Ascending aorta (tissue), 2 donors: ENCODE measurements at regions not wholly inside any gene's neighbourhood (a gene's known extent, or its start where the extent isn't known, plus 50 kb on each side); places are given as distances from the start of the nearest gene placed in this dataset.
"Not testable (repeated sequence)": the region's sequence is repeated elsewhere in the genome, so short reads cannot be mapped to it uniquely, and the experiment has no call there.

Experiments used
- DNase-seq, 2 donors: peaks; one replicate each; pipeline ENCODE4 v3.0.0-alpha.2; 2019; ENCODE audit warnings: low spot score in 2 of 2
- H3K27ac ChIP-seq, 2 donors: fragments of 200-600 bp; sonication (generic); one replicate each; pipeline ENCODE4 v1.5.1; 2016 to 2017; ENCODE audit warnings: mild to moderate bottlenecking in 1 of 2
- H3K27me3 ChIP-seq: fragments of 200-600 bp; sonication (generic); one replicate; pipeline ENCODE4 v1.5.1; 2017
- H3K36me3 ChIP-seq, 2 donors: fragments of 200-600 bp; sonication (generic); one replicate each; pipeline ENCODE4 v1.5.1; 2016
- H3K4me1 ChIP-seq, 2 donors: fragments of 200-600 bp; sonication (generic); one replicate each; pipeline ENCODE4 v1.5.1; 2016 to 2017; ENCODE audit warnings: mild to moderate bottlenecking in 1 of 2
- H3K4me3 ChIP-seq, 2 donors: fragments of 200-600 bp; sonication (generic); one replicate each; pipeline ENCODE4 v1.5.1; 2016 to 2017; ENCODE audit warnings: mild to moderate bottlenecking in 1 of 2
- H3K9me3 ChIP-seq, 2 donors: fragments of 200-600 bp; sonication (generic); one replicate each; pipeline ENCODE4 v1.5.1; 2016
- intact Hi-C: fragments of 100-400 bp; cut with DNase I; formaldehyde crosslinking; loops from one replicate; pipeline ENCODE4 v1.15.1; 2023
- TF ChIP-seq, protein P1 (sequence below), 3 experiments: fragments of 200-600 bp in 2 of 3; fragments of 450-650 bp in 1 of 3; sonication (generic) in 2 of 3; IDR thresholded peaks; one replicate each; pipeline ENCODE4 v1.5.1; 2016 to 2019; ENCODE audit warnings: antibody characterized with exemption in 3 of 3, mild to moderate bottlenecking in 1 of 3, moderate library complexity in 1 of 3

DNA sequence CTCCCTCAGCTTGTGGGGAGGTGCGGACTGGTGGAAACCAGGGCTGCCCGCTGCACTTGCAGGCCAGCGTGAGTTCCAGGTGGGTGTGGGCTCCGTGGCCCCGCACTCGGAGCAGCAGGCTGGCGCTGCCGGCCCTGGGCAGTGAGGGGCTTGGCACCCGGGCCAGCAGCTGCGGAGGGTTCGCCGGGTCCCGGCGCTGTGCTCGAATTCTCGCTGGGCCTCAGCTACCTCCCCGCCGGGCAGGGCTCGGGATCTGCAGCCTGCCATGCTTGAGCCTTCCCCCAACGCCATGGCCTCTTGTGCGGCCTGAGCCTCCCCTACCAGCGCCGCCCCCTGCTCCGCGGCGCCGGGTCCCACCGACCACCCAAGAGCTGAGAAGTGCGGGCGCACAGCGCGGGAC is 71.6 kb upstream of the ADGRL1 start:
- H3K4me1 ChIP-seq = no peaks in the 10 kb centered on the region
- H3K9me3 ChIP-seq = no peaks in the 10 kb centered on the region
- no peak for DNase-seq
- no peak overlapping the region for H3K27ac ChIP-seq
- no peaks in the 10 kb centered on the region for H3K36me3 ChIP-seq
- no peak overlapping the region for H3K4me3 ChIP-seq
- intact Hi-C loops = no loop called here
- H3K27me3 ChIP-seq = no peaks in the 10 kb centered on the region
- TF ChIP-seq, protein P1, sequence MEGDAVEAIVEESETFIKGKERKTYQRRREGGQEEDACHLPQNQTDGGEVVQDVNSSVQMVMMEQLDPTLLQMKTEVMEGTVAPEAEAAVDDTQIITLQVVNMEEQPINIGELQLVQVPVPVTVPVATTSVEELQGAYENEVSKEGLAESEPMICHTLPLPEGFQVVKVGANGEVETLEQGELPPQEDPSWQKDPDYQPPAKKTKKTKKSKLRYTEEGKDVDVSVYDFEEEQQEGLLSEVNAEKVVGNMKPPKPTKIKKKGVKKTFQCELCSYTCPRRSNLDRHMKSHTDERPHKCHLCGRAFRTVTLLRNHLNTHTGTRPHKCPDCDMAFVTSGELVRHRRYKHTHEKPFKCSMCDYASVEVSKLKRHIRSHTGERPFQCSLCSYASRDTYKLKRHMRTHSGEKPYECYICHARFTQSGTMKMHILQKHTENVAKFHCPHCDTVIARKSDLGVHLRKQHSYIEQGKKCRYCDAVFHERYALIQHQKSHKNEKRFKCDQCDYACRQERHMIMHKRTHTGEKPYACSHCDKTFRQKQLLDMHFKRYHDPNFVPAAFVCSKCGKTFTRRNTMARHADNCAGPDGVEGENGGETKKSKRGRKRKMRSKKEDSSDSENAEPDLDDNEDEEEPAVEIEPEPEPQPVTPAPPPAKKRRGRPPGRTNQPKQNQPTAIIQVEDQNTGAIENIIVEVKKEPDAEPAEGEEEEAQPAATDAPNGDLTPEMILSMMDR (IDR thresholded peaks at IDR 0.05) = no peak

DNA sequence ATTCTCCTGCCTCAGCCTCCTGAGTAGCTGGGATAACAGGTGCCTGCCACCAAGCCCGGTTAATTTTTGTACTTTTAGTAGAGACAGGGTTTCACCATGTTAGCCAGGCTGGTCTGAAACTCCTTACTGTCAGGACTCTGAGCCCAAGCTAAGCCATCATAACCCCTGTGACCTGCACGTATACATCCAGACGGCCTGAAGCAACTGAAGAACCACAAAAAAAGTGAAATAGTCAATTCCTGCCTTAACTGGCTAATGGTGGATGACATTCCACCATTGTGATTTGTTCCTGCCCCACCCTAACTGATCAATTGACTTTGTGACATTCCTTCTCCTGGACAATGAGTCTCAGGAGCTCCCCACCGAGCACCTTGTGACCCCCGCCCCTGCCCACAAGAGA is 69.9 kb upstream of the ADGRL1 start:
- H3K4me3 ChIP-seq, H3K36me3 ChIP-seq, intact Hi-C loops, H3K4me1 ChIP-seq, H3K9me3 ChIP-seq, H3K27ac ChIP-seq, DNase-seq, H3K27me3 ChIP-seq: not testable (repeated sequence)

DNA sequence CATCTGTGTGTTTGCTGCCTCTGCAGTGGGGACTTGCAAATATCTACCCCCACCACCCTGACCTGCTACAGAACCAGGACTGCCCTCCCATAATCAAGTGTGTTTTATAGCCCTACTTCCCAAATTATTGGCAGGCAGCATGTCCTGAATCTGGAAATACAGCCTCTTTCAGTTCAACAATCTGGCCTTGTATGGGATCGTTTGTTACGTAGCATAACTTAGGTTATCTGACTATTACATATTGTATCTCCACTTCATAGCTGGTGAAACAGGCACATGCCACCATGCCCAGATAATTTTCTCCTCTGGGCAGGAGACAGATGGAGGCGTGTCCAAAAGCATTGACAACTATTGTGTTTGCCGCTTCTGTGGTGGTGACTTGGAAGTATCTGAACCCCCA is 66.7 kb upstream of the ADGRL1 start:
- Histone ChIP-seq H3K27me3 (no peaks in the 10 kb centered on the region), H3K4me1 (no peaks in the 10 kb centered on the region), H3K9me3 (no peaks in the 10 kb centered on the region), H3K36me3 (no peaks in the 10 kb centered on the region), H3K4me3 (no peak overlapping the region), H3K27ac (no peak overlapping the region)
- TF ChIP-seq, protein P1 (IDR thresholded peaks at IDR 0.05) = no peak
- no peak for DNase-seq
- intact Hi-C loops = no loop called here

DNA sequence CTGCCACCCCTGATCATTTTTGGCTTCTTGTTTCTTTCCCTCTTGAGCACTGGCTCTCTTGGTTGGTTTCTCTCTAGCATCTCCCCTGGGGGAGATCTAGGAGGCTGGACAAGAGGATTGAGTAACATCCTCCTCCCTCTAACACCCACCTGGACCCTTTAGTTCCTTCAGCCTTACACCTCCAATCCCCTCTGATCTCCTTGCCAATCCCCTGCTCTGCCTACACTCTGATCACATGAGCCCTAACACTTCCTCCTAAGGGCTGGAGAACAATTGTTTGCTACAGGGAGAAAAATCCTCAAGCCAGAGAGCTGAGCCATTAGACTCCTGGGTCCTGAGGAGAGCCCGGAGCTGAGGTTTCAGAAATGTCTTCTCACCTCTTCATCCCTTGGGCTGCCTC is 65.9 kb upstream of the ADGRL1 start:
- intact Hi-C loops = no loop called here
- Histone ChIP-seq H3K4me1 (no peaks in the 10 kb centered on the region), H3K27me3 (no peaks in the 10 kb centered on the region), H3K9me3 (no peaks in the 10 kb centered on the region), H3K27ac (no peak overlapping the region), H3K36me3 (no peaks in the 10 kb centered on the region), H3K4me3 (no peak overlapping the region)
- no peak for DNase-seq
- TF ChIP-seq, protein P1 (IDR thresholded peaks at IDR 0.05) = no peak

DNA sequence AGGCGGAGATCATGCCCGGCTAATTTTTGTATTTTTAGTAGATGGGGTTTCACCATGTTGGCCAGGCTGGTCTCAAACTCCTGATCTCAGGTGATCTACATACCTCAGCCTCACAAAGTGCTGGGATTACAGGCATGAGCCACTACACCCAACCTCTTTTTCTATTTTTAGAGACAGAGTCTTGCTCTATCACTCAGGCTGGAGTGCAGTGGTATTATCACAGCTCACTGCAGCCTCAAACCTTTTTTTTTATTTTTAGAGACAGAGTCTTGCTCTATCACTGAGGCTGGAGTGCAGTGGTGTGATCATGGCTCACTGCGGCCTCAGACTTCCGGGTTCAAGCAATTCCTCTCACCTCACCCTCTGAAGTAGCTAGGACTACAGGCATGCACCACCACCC is 64.6 kb upstream of the ADGRL1 start:
- H3K4me1 ChIP-seq, H3K27me3 ChIP-seq: not testable (repeated sequence)

DNA sequence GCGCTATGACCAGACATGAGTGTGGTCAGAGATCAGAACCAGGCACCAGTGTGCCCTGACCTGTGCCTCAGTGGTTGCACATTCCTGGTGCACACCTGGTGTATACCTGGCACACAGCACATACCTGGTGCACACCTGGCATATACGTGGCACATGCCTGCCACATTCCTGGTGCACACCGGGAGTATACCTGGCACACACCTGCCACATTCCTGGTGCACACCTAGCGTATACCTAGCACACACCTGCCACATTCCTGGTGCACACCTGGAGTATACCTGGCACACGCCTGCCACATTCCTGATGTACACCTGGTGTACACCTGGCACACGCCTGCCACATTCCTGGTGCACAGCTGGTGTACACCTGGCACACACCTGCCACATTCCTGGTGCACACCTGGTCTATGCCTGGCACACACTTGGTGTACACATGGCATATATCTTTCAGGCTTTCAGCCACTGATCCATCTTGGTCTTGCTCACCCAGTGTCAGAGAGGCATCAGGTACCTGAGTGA is 61.3 kb upstream of the ADGRL1 start:
- Histone ChIP-seq H3K27me3 (no peaks in the 10 kb centered on the region), H3K4me3 (no peak overlapping the region), H3K9me3 (no peaks in the 10 kb centered on the region), H3K36me3 (no peaks in the 10 kb centered on the region), H3K27ac (no peak overlapping the region), H3K4me1 (no peaks in the 10 kb centered on the region)
- intact Hi-C loops = no loop called here
- TF ChIP-seq, protein P1 (IDR thresholded peaks at IDR 0.05) = no peak
- DNase-seq = no peak

More for the DNA sequence above, 64.6 kb upstream of the ADGRL1 start:
- DNase-seq, H3K27ac ChIP-seq, H3K4me3 ChIP-seq, H3K36me3 ChIP-seq, H3K9me3 ChIP-seq, intact Hi-C loops: not testable (repeated sequence)

DNA sequence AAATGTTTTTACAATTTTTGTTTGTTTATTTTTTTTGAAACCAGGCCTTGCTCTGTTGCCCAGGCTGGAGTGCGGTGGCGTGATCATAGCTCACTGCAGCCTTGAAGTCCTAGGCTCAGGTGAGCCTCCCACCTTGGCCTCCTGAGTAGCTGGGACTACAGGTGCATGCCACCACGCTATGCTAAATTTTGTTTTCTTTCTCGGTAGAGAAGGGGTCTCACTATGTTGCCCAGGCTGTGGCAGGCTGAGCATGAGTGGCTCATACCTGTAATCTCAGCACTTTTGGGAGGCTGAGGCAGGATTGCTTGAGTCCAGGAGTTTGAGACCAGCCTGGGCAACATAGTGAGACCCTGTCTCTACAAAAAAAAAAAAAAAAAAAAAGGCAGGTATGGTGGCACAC is 60.2 kb upstream of the ADGRL1 start:
- H3K27me3 ChIP-seq, intact Hi-C loops: not testable (repeated sequence)

More for the DNA sequence above, 60.2 kb upstream of the ADGRL1 start:
- not testable (repeated sequence) for DNase-seq, H3K4me3 ChIP-seq, H3K9me3 ChIP-seq, H3K4me1 ChIP-seq, H3K36me3 ChIP-seq, H3K27ac ChIP-seq
